GM19395 (cell line): ENCODE measurements at regions not wholly inside any gene's neighbourhood (a gene's known extent, or its start where the extent isn't known, plus 50 kb on each side); places are given as distances from the start of the nearest gene placed in this dataset.

Experiments used
- ATAC-seq: cut with Tn5 transposase; IDR thresholded peaks from one replicate; pipeline ENCODE4 v1.9.1; 2021; ENCODE audit warnings: mild to moderate bottlenecking, moderate library complexity; ENCODE audit not compliant: unreplicated experiment

DNA sequence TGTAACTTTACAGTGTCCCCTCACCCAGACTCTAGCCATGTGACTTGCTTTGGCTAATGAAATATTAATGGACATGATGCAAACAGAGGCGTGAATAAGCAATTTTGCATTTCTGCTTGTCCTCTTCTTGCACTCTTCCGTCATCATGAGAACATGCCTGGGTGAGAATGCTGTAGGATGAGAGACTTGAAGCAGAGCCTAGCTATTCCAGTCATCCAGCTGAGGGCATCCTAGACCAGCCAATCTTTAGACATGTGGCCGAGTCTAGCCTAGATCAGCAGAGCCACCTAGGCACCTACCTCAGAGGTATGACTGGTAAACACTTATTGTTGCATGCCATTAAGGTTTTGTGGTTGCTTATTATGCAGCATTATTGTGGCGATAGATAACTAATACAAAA lies 450.5 kb upstream of the AZI2 start:
- no peak for ATAC-seq

DNA sequence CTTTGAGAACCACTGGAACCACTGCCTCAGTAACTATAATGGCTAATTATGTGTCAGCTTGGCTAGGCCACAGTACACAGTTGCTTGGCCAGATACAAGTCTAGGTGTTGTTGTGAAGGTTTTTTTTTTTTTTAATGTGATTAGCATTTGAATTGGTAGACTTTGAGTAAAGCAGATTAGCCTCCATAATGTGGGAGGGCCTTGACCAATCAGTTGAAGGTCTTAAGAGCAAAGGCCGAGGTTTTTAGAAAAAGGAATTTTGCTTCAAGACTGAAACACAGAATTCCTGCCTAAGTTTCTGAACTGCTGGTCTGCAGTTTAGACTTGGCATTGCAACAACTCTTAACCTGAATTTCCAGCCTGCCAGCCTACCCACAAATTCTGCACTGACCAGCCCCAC lies 451.6 kb upstream of the AZI2 start:
- no peak for ATAC-seq

DNA sequence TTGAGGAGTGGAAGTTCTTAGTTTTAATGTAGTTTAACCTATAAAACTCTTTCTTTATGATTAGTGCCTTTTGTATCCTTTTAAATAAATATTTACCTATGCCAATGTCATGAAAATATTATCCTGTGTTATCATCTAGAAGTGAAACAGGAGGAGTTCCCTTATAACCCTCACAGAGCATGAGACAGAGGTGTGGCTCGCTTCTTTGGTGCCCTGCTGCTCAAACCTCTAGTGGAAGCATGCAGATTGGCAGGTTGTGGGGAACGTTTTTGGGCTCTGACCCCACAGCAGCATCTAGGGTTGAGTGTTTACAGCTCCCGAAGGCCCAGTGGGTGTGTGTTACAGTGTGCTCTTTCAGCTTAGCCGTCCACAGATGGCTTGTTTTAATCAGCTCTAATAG lies 459.4 kb upstream of the AZI2 start:
- no peak for ATAC-seq

- no peak for ATAC-seq
Measured at GRCh38 chr3:28816017-28816416, 464.9 kb upstream of the RBMS3 start.

GRCh38 chr3:28824316-28824715 lies 456.6 kb upstream of the RBMS3 start:
- ATAC-seq = no peak

- no peak for ATAC-seq
Measured at GRCh38 chr3:28826840-28827239, 454.0 kb upstream of the RBMS3 start.

GRCh38 chr3:28835249-28835648 lies 445.6 kb upstream of the RBMS3 start:
- no peak for ATAC-seq

DNA sequence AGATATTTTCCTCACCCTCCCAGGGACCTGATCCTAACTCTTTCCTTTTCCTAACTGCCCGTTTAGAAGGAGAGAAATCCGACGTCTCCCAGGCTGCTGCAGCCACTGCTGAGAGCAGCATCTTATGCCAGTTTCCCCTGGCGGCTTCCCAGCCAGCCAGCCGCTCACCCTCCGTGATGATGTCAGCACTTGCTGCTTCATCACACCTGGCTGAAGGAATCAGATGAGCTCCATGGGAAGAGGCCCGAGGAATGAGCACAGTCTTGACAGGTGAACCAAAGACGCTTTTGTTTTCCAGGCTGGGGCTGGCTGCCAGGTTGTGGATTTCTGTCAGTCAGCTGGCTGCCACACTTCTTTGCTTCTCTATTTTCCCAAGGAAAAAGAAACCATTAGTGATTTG lies 445.1 kb upstream of the RBMS3 start:
- ATAC-seq = no peak

DNA sequence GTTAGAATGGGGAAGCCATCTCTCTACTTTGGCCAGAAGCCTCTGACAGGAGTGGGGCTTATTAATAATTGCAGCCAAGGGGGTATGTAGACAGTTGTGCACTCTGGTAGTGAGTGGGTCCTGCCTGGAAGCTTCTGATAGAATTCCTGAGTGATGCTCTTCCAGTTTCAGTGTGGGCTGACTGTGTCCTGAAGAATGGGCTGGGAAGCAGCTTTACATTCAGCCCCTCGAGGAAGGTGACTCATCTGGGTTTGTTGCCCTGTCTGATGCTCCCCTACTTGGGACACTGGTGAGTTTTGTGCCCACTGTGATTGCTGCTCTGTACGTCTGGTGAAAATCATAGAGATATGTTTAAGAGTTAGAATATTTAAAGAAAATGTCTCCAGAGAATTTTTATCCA lies 444.7 kb upstream of the RBMS3 start:
- ATAC-seq = no peak

GRCh38 chr3:28840976-28841376 lies 439.9 kb upstream of the RBMS3 start:
- peak; percentile 74 for ATAC-seq

GRCh38 chr3:28841441-28841840 lies 439.4 kb upstream of the RBMS3 start:
- peak; percentile 32 for ATAC-seq

- no peak for ATAC-seq
Measured at GRCh38 chr3:28844298-28845005, 436.4 kb upstream of the RBMS3 start.

- ATAC-seq = no peak
Measured at GRCh38 chr3:28845006-28845324, 435.9 kb upstream of the RBMS3 start.

- ATAC-seq = no peak
Measured at GRCh38 chr3:28846971-28847478, 433.8 kb upstream of the RBMS3 start.

GRCh38 chr3:28847736-28848135 lies 433.1 kb upstream of the RBMS3 start:
- ATAC-seq = no peak

DNA sequence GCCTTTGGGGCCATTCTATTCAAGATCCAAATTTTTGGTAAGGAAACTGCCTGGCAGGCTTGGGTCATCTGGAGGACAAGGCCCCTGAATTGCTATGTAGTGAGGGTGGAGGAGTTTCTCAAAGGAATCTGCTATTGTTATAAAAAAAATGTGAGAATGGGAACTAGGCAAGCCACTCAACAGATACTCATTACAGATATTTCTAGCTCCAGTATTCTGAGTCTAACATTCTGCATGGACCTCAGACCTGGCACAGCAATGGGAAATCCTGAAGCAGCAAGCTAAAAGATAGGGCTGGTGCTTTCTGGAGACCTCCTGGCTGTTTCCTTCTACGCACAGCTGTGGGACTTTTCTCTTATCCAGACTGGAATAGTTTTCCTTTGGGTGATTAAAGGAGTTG lies 430.7 kb upstream of the RBMS3 start:
- ATAC-seq = no peak

DNA sequence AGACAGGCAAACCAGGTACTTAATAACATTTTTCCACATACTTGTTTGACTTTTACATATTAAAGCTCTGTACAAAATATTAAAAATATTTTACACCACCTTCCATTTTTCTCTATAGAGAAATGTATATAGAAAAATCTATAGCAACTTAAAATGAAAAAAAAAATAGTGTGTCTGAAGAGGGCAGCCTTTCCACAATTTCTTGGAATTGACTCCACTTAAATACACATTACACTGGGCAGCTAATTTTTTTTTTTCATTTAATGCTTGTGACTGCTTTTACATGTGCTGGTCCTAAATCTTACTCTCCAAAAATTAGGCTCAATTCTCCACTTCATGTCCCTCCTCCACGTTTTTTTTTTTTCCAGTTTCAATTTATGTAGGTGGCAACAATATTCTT lies 427.0 kb upstream of the RBMS3 start:
- no peak for ATAC-seq

GRCh38 chr3:28856796-28857195 lies 424.1 kb upstream of the RBMS3 start:
- ATAC-seq = no peak

GRCh38 chr3:28859897-28860296 lies 421.0 kb upstream of the RBMS3 start:
- no peak for ATAC-seq

GRCh38 chr3:28860307-28860706 lies 420.6 kb upstream of the RBMS3 start:
- no peak for ATAC-seq

DNA sequence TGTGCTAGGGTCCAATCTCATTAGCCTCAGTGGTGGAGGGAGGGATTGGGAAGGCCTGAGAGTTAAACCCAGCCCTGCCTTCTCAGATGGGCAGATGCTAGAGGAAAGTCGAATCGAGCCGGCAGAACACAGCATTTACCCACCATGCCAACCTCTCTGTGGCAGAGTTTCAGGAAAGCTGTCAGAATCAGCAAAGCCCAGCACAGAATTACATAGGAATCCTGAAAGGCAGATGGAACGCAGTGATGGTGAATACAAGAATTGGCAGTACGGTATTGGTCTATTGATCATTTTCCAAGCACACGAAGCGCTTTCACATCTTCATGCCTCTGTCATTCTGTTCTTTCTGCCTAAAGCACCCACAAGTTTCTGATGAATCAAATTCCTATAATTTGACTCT lies 417.7 kb upstream of the RBMS3 start:
- no peak for ATAC-seq

DNA sequence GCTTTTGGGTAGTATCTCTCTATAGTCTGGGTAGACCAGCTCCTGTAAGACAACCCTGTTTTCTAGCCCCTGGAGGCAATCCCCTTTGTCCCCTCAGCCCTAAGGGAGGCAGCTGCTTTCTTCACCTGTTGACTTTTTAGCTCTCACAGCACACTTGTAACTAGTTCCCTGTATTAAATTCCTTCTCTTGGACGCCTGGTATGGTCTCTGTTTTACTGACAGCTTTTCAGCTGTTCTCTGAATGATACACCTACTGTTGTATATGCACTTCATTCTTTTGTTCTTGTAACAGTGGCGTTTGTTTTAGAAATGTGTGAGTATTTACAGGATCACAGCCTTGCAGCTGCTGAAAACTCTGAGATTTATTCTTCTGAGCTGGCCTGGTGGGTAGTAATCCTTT lies 413.0 kb upstream of the RBMS3 start:
- ATAC-seq = no peak

- no peak for ATAC-seq
Measured at GRCh38 chr3:28868897-28869296, 412.0 kb upstream of the RBMS3 start.
